Stimulated activated CD4-positive, alpha-beta T cell treated with anti-CD3 and anti-CD28 coated beads, Interleukin-4, amount 100 ng/mL, for 48 hours (primary cell): ENCODE measurements at regions not wholly inside any gene's neighbourhood (a gene's known extent, or its start where the extent isn't known, plus 50 kb on each side); places are given as distances from the start of the nearest gene placed in this dataset.

Experiments used
- DNase-seq, 2 donors: peaks; one replicate each; pipeline ENCODE4 v3.0.0-alpha.2; 2020; ENCODE audit warnings: low read depth in 2 of 2

GRCh38 chr2:104045071-104045470, 808.8 kb upstream of the POU3F3 start:
- DNase-seq = no peak

DNA sequence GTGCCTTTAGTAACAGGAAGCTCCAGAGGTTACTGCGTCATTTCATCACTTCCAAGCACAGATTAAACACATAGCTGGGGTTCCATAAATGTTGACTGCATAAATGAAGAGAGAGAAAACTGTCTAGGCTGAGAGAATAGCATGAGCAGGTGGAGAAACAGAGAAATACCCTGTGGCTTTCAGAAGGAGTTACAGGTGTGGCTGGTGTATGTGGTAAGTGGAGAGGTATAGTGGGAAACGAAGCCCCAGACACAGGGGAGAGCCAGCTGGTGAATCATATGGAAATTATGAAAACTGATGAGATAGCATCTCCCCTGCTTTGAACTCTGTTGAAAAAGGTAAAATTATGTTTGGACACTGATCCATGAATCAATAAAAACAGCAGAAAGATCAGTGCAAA, 807.4 kb upstream of the POU3F3 start:
- no peak for DNase-seq

DNA sequence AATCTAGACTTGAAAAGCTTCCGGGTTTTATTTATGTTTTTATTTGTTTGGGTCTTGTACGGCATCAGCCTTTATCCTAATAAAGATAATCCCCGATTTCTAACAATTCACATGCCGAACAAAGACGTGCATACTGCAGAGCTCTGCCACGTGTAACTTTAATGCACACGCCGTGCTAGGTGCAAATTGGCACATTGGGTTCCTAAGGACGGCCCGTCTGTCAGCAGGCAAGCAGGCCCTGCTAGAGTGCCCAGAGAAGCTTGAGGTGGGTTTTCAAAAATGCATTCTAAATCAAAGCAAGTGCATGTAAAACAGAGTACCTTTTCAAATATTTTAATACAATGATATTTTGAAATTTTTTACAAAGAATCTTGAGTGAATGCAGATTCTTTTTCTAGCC, 806.4 kb upstream of the POU3F3 start:
- no peak for DNase-seq

- no peak for DNase-seq
These were observed 804.5 kb upstream of the POU3F3 start for GRCh38 chr2:104049438-104049837.

GRCh38 chr2:104049981-104050380, 803.9 kb upstream of the POU3F3 start:
- DNase-seq = no peak

DNA sequence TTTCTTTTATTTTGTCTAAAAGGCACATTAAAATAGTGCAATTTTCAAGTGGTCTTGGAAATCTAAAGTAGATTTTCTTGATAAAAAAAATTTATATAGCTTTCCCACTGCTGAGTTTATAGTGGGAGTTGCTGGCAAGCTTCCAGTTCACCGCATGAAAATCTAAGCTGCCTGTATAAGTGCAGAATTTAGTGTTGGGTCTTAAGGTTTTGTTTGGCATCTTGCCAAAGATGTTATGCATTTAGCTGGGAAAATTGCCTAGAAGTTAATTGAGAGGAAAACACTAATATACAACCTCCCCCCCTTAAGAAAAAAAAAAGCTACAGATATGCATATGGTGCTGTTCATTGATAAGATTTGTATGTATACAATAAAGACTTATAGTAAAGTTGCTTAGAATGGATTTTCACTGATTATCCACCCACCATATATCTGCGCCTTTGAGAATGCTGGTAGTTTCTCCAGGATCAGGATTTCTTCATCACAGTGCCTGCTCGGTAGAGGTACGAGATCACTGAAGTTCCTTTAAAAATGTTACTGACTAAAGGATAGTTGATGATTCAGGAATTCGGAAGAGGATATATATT, 803.2 kb upstream of the POU3F3 start:
- DNase-seq = no peak

DNA sequence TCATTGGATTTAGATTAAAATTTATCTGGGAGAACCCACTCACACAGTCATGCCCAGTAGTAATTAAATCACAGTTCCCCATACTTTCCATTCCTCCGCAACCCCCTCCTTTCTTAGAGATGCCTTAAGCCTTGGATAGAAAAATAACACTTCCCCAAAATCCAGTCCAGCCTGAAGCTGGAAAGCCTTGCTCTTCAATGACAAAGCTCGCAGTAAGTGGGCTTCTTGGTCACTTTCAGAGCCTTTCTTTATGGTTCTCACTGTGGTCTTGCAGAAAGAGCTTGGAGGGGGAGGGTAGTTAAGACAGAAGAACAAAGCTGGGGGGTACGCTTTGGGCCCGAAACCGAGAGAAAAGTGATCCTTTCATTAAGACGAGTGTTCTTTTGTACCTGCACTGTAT, 802.1 kb upstream of the POU3F3 start:
- no peak for DNase-seq

DNA sequence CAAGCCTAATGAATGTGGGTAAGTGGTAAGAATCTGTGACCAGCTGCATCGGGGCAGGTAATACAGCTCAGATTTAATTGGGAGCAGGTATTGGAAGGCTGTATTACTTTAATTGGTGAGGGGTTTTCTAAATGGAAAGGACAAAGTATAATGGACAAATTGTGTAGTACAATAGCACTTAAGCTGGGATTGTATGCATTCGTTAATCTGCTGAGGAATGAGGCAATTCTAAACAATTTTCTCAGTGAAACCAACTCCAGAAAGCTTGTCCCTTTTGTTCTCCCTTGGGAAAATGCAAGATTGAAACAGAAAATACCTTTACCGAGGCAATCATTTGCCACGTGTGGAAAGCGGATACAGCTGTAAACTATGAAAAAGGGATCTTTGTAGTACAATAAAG, 801.6 kb upstream of the POU3F3 start:
- no peak for DNase-seq

DNA sequence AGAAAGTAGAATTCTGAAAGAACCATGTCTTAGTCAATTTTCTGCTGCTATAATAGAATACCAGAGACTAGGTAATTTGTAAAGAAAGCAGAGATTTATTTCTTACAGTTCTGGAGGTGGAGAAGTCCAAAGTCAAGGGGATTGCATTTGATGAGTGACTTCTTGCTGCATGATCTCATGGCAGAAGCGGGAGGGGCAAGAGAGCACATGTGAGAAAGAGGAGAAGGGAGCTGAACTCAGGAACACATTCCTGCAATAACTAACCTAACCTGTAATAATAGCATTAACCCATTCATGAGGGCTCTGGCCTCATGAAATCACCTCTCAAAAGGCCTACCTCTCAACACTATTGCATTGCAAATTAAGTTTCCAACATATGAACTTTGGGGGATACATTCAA, 797.5 kb upstream of the POU3F3 start:
- no peak for DNase-seq

DNA sequence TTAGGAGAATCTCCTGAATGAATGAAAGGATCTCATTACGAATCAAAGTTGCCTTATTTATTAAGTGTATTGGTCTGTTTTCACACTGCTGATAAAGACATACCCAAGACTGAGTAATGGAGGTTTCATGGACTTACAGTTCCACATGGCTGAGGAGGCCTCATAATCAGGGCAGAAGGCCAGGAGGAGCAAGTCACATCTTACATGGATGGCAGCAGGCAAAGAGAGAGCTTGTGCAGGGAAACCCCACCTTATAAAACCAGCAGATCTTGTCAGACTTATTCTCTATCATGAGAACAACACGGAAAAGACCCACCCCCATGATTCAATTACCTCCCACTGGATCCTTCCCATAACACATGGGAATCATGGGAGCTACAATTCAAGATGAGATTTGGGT, 785.2 kb upstream of the POU3F3 start:
- no peak for DNase-seq

DNA sequence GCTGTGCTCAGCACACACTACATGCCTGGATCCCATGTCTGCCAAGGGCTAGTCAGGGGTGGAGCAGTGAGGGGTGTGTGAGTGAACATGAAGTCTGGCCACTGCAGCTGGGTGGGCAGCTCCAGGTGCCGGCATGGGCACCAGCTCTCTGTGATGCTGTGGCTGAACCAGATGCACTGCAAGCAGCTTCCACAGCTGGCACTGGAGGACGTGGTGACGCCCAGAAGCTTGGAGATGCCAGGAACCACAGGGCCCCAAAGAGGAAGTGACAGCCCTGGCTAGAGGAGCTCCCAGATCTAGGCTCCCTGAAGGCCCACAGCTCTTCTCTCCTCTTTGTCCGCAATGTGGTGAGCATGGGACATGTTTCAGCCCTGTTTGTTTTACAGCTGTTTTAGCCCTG, 776.3 kb upstream of the POU3F3 start:
- no peak for DNase-seq

- no peak for DNase-seq
These were observed 775.3 kb upstream of the POU3F3 start for GRCh38 chr2:104078431-104079157.

- no peak for DNase-seq
These were observed 765.2 kb upstream of the POU3F3 start for GRCh38 chr2:104088745-104089144.

- no peak for DNase-seq
These were observed 763.5 kb upstream of the POU3F3 start for GRCh38 chr2:104090407-104090806.

DNA sequence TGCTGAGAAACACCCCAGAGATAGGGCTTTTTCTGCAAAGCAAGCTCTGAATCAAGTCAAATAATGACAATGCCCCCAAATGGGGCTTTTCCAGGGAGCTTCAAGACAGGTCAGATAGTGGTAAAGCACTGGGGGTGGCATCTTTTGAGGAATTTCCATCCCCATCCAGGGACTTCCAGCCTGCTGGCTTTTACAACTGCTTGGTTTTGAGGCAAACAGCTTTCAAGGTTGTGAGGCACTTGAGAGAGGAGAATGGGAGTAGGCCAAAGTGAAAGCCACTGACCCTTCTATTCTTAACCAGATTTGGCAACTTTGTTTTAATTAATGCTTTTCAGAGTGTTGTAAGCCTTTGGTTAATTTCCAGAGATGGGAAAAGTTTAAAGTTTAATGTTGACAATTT, 762.0 kb upstream of the POU3F3 start:
- DNase-seq = no peak

- no peak for DNase-seq
These were observed 761.0 kb upstream of the POU3F3 start for GRCh38 chr2:104092886-104093285.

DNA sequence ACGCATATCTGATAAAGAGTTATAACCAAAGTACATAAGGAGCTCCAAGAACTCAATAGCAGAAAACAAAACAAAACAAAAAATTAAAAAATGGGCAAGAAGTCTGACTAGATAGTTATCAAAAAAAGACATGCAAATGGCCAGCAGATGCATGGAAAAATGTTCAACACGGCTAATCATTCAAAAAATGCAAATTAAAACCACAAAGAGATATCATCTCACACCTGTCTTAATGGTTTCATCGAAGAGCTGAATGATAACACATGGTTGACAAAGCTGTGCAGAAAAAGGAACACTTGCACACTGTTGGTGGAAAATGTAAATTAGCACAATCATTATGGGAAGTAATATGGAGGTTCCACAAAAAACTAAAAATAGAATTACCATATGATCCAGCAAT, 751.3 kb upstream of the POU3F3 start:
- DNase-seq = no peak

DNA sequence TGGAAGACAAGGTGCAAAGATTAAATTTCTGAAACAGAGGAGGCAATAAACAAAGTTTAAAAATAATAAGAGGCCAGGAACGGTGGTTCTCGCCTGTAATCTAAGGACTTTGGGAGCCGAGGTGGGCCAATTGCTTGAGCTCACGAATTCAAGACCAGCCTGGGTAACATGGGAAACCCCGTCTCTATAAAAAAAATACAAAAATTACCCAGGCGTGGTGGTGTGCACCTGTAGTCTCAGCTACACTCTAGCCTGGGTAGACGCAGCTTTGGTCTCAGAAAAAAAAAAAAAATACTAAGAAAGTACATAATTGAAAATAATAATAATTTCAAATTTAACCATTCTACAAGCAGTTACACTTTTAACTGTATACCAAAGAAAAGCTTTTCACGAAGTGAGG, 744.6 kb upstream of the POU3F3 start:
- DNase-seq = no peak

- no peak for DNase-seq
These were observed 735.0 kb upstream of the POU3F3 start for GRCh38 chr2:104118889-104119288.

DNA sequence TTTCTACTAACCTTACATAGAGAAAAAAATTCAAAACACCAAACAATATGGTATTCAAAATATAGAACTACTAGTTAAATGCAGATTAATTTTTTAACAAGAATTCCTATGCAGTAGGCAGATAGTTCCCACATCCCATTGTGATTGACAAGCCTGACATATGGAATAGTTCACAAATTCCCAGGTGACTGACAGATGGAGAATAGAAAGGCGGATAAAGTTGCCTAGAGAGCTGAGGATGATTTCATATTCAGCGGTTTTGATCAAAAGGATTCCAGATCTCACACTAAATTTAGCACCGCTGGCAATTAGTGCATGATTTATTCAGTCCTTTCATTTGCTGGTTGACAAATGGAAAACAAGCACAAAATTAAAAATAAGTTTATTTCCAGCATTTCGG, 733.7 kb upstream of the POU3F3 start:
- DNase-seq = no peak

DNA sequence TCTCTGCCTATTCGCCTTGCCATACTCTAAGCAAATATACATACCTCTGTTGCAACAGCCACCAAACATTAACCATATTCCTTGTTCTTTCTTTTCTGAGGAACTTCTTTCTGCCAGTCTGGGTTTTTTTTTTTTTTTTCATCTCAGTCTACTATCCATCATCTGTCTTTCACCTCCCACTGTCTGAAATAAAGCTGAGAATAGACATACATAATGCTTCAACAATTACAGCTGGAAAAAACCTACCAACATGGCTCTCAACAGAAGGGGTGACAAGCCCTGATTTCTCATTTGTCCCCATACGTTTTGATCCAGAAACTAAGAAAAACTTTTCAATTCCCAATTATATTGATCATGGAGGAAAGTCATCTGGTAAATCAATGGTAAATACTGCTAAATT, 728.8 kb upstream of the POU3F3 start:
- DNase-seq = no peak

DNA sequence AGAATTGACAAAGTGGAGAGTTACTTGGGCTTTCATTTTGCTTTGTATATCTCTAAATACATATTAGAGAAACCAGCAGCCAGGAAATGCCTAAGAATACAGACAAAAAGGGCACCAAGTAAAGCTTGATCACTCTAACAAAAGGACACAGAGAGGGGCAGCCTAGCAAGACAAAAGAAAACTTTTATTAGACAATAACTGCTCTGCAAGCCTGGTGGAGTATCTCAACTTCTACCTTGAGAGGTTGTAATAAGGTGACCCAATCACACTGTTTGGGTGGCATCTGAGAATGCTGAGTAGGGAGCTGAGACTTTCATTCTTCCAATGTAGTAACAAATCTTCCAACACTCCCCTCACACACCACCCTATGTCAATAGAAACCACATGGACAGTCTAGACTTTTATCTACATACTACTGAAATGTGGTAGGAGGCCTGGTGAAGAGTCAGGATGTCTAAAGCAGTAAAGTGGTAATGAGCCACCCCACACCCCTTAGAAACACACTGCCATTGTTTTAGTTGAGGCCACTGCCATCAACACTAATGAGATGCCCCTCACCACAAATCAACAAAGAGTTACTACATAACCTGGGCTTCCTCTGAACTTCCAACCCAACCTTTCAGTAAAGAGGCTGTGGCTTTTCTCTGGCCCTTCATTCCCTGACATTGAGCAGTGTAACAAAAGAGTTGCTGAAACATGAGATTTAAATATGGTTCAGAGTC, 726.7 kb upstream of the POU3F3 start:
- no peak for DNase-seq

DNA sequence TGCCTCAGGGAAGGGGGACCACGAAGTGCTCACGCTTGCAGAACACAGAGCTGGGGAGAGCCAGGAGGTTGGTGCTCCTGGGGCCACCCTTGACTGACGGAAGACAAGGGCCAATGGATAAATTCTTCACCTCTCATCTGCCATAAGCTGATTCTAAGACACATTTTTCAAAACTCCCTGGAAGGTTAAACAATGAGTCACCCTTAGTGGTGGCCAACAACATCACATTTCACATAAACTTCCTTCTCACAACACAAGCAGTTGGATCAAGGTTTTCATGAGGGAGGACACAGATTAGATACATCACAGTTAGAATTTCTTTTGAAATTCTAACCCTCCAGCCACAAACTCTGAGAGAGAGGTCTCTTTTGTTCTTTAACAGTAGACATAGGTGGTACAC, 713.6 kb upstream of the POU3F3 start:
- no peak for DNase-seq
